ENCODE measurements at regions not wholly inside any gene's neighbourhood (a gene's known extent, or its start where the extent isn't known, plus 50 kb on each side); places are given as distances from the start of the nearest gene placed in this dataset.

DNA sequence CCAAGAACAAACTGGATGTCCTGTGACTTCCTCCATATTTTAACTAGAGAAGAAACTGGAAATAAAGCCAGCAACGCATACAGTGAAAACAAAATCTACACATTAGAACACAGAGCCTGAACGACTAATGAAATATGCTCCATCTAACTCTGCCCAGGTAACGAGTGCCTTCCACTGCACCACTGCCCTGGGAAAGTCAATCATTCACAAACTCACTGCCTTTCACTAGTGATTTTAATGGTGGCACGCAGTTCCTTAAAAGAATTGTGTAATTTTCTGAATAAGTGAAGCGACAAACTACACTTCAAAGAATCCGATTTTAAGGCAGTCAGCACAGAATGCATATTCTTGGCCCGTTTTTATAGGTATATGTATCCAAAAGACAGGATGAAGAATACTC is 416.0 kb downstream of the SHQ1 start:
- DNase-seq (ENCODE audit: low read depth, low spot score) (no peak), FAIRE-seq (no peak)
- no peak overlapping the region for H3K4me3 ChIP-seq (replicated peaks in 1 of 3; ENCODE audit: insufficient read depth in 1 of 3, low read depth in 1 of 3, low read length in 3 of 3)
- H2AFZ ChIP-seq (ENCODE audit: low read depth, low read length): no peak overlapping the region
- intact Hi-C loops (cut with micrococcal nuclease): no loop called here
- peaks cover 13% of the 10 kb centered on the region for H4K20me1 ChIP-seq (replicated peaks; ENCODE audit: control insufficient read depth, extremely low read depth, insufficient read depth, low read length)
- H3K36me3 ChIP-seq (ENCODE audit: control insufficient read depth in 2 of 2, extremely low read depth in 1 of 2, insufficient read depth in 2 of 2, low read length in 2 of 2): no peaks in the 10 kb centered on the region
- dilution Hi-C loops (cut with MboI; ENCODE audit: extremely low pct_ligation_motif_present, low sequenced_read_pairs): no loop called here
- no TSS peak for BruUV-seq (replicated peaks)
- H3K27ac ChIP-seq (ENCODE audit: insufficient read depth, low read depth, low read length): no peak overlapping the region
- H3K9me3 ChIP-seq (replicated peaks; ENCODE audit: control insufficient read depth, insufficient read depth, low read length): no peaks in the 10 kb centered on the region
- no peak overlapping the region for H3K9ac ChIP-seq (replicated peaks; ENCODE audit: extremely low read depth, insufficient read depth, low read length)
- no peak overlapping the region for H3K4me2 ChIP-seq (ENCODE audit: insufficient read depth, low read length)
- H3K9me1 ChIP-seq (replicated peaks; ENCODE audit: control insufficient read depth, extremely low read depth, insufficient read depth, low read length): no peaks in the 10 kb centered on the region
- H3K79me2 ChIP-seq (ENCODE audit: control insufficient read depth, insufficient read depth, low read length): peaks cover 49% of the 10 kb centered on the region
- peaks cover 4% of the 10 kb centered on the region for H3K4me1 ChIP-seq (ENCODE audit: control insufficient read depth, extremely low read depth, insufficient read depth, low read length)
- ChIA-PET CTCF (interaction anchor here (1.5 kb wide), 1 partner anchor 477 kb away, joined by 3 read pairs; no protein-coding TSS in a partner anchor), POLR2A (no interaction called here)
- no peaks in the 10 kb centered on the region for H3K27me3 ChIP-seq (ENCODE audit: control insufficient read depth in 2 of 2, insufficient read depth in 2 of 2, low read length in 2 of 2)
- TF ChIP-seq GATA2 (IDR thresholded peaks at IDR 0.05; ENCODE audit: insufficient read depth, insufficient read length, low read depth, low read length): no peak
- TF ChIP-seq CTCF (IDR thresholded peaks at IDR 0.05; ENCODE audit: extremely low read depth in 1 of 2, insufficient read depth in 1 of 2, low read depth in 1 of 2, low read length in 2 of 2): no peak
- TF ChIP-seq FOS (IDR thresholded peaks at IDR 0.05; ENCODE audit: borderline replicate concordance, insufficient read depth, low read length): no peak
- TF ChIP-seq JUN (IDR thresholded peaks at IDR 0.05; ENCODE audit: borderline replicate concordance, insufficient read depth, insufficient read length, low read depth): no peak

DNA sequence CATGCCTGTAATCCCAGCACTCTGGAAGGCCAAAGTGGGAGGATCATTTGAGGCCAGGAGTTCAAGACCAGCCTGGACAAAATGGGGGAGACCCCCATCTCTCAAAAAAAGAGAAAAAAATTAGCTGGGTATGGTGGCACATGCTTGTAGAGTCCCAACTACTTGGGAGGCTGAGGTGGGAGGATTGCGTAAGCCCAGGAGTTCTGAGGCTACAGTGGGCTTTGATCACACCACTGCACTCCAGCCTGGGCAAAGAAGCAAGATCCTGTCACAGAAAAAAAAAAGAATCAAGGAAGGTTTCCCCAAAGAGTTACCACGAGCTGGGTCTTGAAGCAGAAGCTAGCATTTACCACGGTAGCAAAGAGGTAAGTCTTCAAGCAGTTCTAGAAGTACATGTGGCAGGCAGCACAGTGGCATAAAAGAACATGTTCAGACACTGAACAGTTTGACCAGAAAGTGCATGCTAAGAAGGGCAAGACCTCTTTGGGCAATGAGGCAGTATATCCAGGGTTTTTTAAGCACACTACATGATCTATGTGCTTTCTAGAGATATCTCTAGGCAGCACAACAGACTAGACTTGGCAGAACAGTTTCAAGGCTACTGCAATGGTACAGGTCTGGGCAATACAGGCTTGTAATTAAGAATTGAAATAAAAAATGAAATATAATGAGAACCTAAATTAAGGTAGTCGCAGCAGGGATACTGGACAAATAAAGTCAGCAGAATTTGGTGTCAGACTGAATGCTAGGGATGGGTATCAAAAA is 418.5 kb downstream of the SHQ1 start:
- no peak for FAIRE-seq

More for the DNA sequence above, 418.5 kb downstream of the SHQ1 start:
- Histone ChIP-seq H3K36me3 (ENCODE audit: control insufficient read depth in 2 of 2, extremely low read depth in 1 of 2, insufficient read depth in 2 of 2, low read length in 2 of 2) (no peaks in the 10 kb centered on the region), H2AFZ (ENCODE audit: low read depth, low read length) (no peak overlapping the region), H3K27me3 (ENCODE audit: control insufficient read depth in 2 of 2, insufficient read depth in 2 of 2, low read length in 2 of 2) (no peaks in the 10 kb centered on the region), H3K27ac (ENCODE audit: insufficient read depth, low read depth, low read length) (no peak overlapping the region), H3K9me1 (replicated peaks; ENCODE audit: control insufficient read depth, extremely low read depth, insufficient read depth, low read length) (no peaks in the 10 kb centered on the region), H3K9ac (replicated peaks; ENCODE audit: extremely low read depth, insufficient read depth, low read length) (no peak overlapping the region), H3K4me3 (replicated peaks in 1 of 3; ENCODE audit: insufficient read depth in 1 of 3, low read depth in 1 of 3, low read length in 3 of 3) (no peak overlapping the region), H3K9me3 (replicated peaks; ENCODE audit: control insufficient read depth, insufficient read depth, low read length) (no peaks in the 10 kb centered on the region), H3K4me1 (ENCODE audit: control insufficient read depth, extremely low read depth, insufficient read depth, low read length) (peaks cover 4% of the 10 kb centered on the region), H3K79me2 (ENCODE audit: control insufficient read depth, insufficient read depth, low read length) (peaks cover 48% of the 10 kb centered on the region), H3K4me2 (ENCODE audit: insufficient read depth, low read length) (no peak overlapping the region), H4K20me1 (replicated peaks; ENCODE audit: control insufficient read depth, extremely low read depth, insufficient read depth, low read length) (peaks cover 13% of the 10 kb centered on the region)
- intact Hi-C loops (cut with micrococcal nuclease) (no loop called here), dilution Hi-C loops (cut with MboI; ENCODE audit: extremely low pct_ligation_motif_present, low sequenced_read_pairs) (no loop called here)
- ChIA-PET POLR2A (no interaction called here), CTCF (interaction anchor here (1.2 kb wide), 1 partner anchor 12 kb away, joined by 3 read pairs; no protein-coding TSS in a partner anchor)
- no peak for DNase-seq (ENCODE audit: low read depth, low spot score)
- TF ChIP-seq FOS (IDR thresholded peaks at IDR 0.05; ENCODE audit: borderline replicate concordance, insufficient read depth, low read length) (no peak), POLR2AphosphoS5 (IDR thresholded peaks at IDR 0.05; ENCODE audit: insufficient read depth, low read depth, low read length) (no peak), MAX (IDR thresholded peaks at IDR 0.05; ENCODE audit: insufficient read depth, insufficient read length) (no peak), MYC (IDR thresholded peaks at IDR 0.05; ENCODE audit: low read depth, low read length) (no peak), JUN (IDR thresholded peaks at IDR 0.05; ENCODE audit: borderline replicate concordance, insufficient read depth, insufficient read length, low read depth) (no peak), EZH2 (IDR thresholded peaks at IDR 0.05; ENCODE audit: borderline replicate concordance, low read depth, low read length, severe bottlenecking) (no peak), GATA2 (IDR thresholded peaks at IDR 0.05; ENCODE audit: insufficient read depth, insufficient read length, low read depth, low read length) (no peak), POLR2A (IDR thresholded peaks at IDR 0.05; ENCODE audit: low read depth, low read length) (no peak)
- BruUV-seq (replicated peaks): no TSS peak

Data from endothelial cell of umbilical vein (primary cell).